Loucy (cell line): ENCODE measurements at regions not wholly inside any gene's neighbourhood (a gene's known extent, or its start where the extent isn't known, plus 50 kb on each side); places are given as distances from the start of the nearest gene placed in this dataset.

ENCODE experiments used
- H2AFZ ChIP-seq: fragments of 200-600 bp; sonication (generic); 2 replicates; pipeline ENCODE4 v1.6.0; 2016; ENCODE audit warnings: antibody characterized with exemption, mild to moderate bottlenecking, low read length, moderate library complexity
- H3F3A ChIP-seq: fragments of 200-600 bp; 2 replicates; pipeline ENCODE4 v1.6.0; 2016; ENCODE audit warnings: antibody characterized with exemption, low read depth, mild to moderate bottlenecking
- H3K27me3 ChIP-seq: fragments of 200-600 bp; sonication (generic); 2 replicates; pipeline ENCODE4 v1.6.1; 2014; ENCODE audit warnings: low read length, mild to moderate bottlenecking; ENCODE audit not compliant: insufficient read depth, poor library complexity, severe bottlenecking
- H3K36me3 ChIP-seq: fragments of 200-600 bp; sonication (generic); 2 replicates; pipeline ENCODE4 v1.6.1; 2016; ENCODE audit warnings: low read length; ENCODE audit not compliant: insufficient read depth
- H3K4me1 ChIP-seq: fragments of 200-600 bp; sonication (generic); 2 replicates; pipeline ENCODE4 v1.5.1; 2014; ENCODE audit warnings: low read length, mild to moderate bottlenecking; ENCODE audit not compliant: insufficient read depth, poor library complexity, severe bottlenecking
- H3K4me2 ChIP-seq: fragments of 200-600 bp; sonication (generic); 2 replicates; pipeline ENCODE4 v1.6.0; 2014; ENCODE audit warnings: antibody characterized with exemption, low read length, low read depth, mild to moderate bottlenecking; ENCODE audit not compliant: poor library complexity, severe bottlenecking
- H3K4me3 ChIP-seq: fragments of 200-600 bp; sonication (generic); 2 replicates; pipeline ENCODE4 v1.5.1; 2014; ENCODE audit warnings: low read length, mild to moderate bottlenecking, mixed read lengths; ENCODE audit not compliant: poor library complexity, severe bottlenecking
- H3K79me2 ChIP-seq: fragments of 200-600 bp; sonication (generic); 2 replicates; pipeline ENCODE4 v1.6.1; 2014; ENCODE audit warnings: low read length; ENCODE audit not compliant: insufficient read depth
- H3K9ac ChIP-seq: fragments of 200-600 bp; sonication (generic); 2 replicates; pipeline ENCODE4 v1.6.0; 2014; ENCODE audit warnings: mild to moderate bottlenecking, low read depth, low read length, moderate library complexity; ENCODE audit not compliant: poor library complexity, severe bottlenecking
- H3K9me2 ChIP-seq: fragments of 200-600 bp; sonication (generic); replicated peaks from 2 replicates; pipeline ENCODE4 v1.6.1; 2016; ENCODE audit warnings: low read depth, low read length, mixed read lengths
- H3K9me3 ChIP-seq: fragments of 200-600 bp; sonication (generic); 2 replicates; pipeline ENCODE4 v1.6.1; 2014; ENCODE audit warnings: mild to moderate bottlenecking, antibody characterized with exemption, low read length, low read depth; ENCODE audit not compliant: insufficient read depth
- H4K20me1 ChIP-seq: fragments of 200-600 bp; sonication (generic); 2 replicates; pipeline ENCODE4 v1.6.0; 2014; ENCODE audit warnings: antibody characterized with exemption, low read length, mild to moderate bottlenecking; ENCODE audit not compliant: insufficient read depth, poor library complexity, severe bottlenecking
- EZH2phosphoT487 ChIP-seq: fragments of 200-600 bp; IDR thresholded peaks from 2 replicates; pipeline ENCODE4 v1.6.1; 2018; ENCODE audit warnings: antibody characterized with exemption, mild to moderate bottlenecking, moderate library complexity, borderline replicate concordance
- TF ChIP-seq, protein P1 (sequence below): fragments of 200-600 bp; sonication (generic); conservative IDR thresholded peaks from 2 replicates; pipeline ENCODE4 v1.5.1; 2014; ENCODE audit warnings: mild to moderate bottlenecking, antibody characterized with exemption, low read length

DNA sequence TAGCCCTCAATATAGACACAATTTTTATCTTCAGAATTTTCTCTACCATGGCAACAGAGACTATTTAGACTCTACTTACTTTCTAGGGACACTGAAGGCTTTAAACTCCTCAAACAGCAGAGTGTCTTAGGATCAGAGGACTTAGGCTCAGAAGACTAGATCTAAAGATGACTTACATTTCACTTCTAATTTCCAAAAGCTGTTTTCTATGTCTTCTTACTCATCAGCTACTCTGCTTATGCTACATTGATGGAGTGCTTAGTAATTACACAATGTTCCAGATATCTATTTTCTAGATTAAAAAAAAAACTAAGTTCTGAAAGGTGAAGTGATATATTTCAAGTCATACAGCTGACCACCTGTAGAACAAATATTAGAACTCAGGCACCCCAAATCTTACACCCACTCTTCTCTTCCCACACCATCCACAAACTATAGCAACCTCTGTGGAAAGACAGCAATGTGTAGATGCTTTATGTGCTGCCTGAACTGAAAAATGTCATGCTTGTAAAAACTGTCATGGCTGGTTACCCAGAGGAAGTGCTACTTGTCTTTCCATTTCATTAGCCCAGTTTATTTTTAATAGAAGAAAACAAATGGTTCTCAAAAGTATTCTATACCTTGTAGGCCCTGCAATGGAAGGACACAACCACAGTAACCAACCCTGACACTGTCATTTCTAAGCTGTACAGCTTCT, 831.0 kb upstream of the ACVR2A start:
- no peak for TF ChIP-seq EZH2phosphoT487
- TF ChIP-seq, protein P1, sequence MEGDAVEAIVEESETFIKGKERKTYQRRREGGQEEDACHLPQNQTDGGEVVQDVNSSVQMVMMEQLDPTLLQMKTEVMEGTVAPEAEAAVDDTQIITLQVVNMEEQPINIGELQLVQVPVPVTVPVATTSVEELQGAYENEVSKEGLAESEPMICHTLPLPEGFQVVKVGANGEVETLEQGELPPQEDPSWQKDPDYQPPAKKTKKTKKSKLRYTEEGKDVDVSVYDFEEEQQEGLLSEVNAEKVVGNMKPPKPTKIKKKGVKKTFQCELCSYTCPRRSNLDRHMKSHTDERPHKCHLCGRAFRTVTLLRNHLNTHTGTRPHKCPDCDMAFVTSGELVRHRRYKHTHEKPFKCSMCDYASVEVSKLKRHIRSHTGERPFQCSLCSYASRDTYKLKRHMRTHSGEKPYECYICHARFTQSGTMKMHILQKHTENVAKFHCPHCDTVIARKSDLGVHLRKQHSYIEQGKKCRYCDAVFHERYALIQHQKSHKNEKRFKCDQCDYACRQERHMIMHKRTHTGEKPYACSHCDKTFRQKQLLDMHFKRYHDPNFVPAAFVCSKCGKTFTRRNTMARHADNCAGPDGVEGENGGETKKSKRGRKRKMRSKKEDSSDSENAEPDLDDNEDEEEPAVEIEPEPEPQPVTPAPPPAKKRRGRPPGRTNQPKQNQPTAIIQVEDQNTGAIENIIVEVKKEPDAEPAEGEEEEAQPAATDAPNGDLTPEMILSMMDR, result no peak
- H3K4me3 ChIP-seq, result no peak overlapping the region
- H3K9me2 ChIP-seq, result no peaks in the 10 kb centered on the region
- H2AFZ ChIP-seq, result no peak overlapping the region
- H3K9ac ChIP-seq, result no peak overlapping the region
- H3F3A ChIP-seq, result no peaks in the 10 kb centered on the region
- no peaks in the 10 kb centered on the region for H4K20me1 ChIP-seq
- H3K4me1 ChIP-seq, result no peaks in the 10 kb centered on the region
- H3K79me2 ChIP-seq, result no peaks in the 10 kb centered on the region
- H3K36me3 ChIP-seq, result no peaks in the 10 kb centered on the region
- H3K9me3 ChIP-seq, result no peaks in the 10 kb centered on the region
- no peaks in the 10 kb centered on the region for H3K27me3 ChIP-seq
- H3K4me2 ChIP-seq, result no peak overlapping the region

DNA sequence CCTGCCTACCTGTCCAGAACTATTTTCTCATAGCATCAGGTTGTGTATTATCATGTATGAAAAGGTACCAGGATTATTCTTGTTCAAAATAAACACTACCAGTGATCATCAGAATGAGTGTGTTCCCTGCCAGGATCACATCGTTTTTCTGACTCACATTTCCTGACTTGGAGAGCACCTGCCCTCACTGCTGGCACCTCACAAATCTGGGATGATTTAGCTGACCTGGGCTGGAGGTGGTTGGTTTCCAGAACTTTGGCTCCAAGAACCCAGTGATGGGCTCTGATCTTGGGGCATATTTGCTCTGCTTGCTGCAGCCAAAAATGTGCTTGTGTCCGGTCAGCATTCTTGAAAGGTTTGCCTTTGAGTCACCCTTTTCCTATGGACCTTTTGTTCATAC, 836.3 kb upstream of the ACVR2A start:
- Histone ChIP-seq H3K4me3 (no peak overlapping the region), H3K4me1 (no peaks in the 10 kb centered on the region), H4K20me1 (no peaks in the 10 kb centered on the region), H3F3A (no peaks in the 10 kb centered on the region), H3K9me2 (no peaks in the 10 kb centered on the region), H3K9me3 (no peaks in the 10 kb centered on the region), H3K9ac (no peak overlapping the region), H3K4me2 (no peak overlapping the region), H3K27me3 (no peaks in the 10 kb centered on the region), H3K79me2 (no peaks in the 10 kb centered on the region), H2AFZ (no peak overlapping the region), H3K36me3 (no peaks in the 10 kb centered on the region)
- TF ChIP-seq, protein P1, result no peak
- TF ChIP-seq EZH2phosphoT487, result no peak

DNA sequence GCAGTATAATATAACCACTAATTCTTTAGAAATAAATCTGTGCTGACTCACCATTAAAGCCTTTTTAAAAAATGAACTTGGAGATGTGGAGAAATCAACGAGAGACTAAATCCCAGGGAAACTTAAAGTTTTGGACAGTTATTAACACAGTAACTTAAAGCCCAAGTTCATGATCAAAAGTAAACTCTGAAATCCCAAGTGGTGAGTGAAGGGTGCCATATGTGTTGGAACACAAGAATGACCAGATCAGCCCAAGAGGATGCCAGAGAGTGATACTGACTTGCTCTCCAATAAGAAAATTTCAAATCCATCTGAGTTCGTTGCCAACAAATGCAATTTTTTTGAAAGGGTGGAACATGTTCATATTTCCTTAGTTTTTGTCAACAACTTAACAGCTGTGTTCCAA, 838.1 kb upstream of the ACVR2A start:
- H3K79me2 ChIP-seq, result no peaks in the 10 kb centered on the region
- no peak overlapping the region for H3K4me3 ChIP-seq
- TF ChIP-seq EZH2phosphoT487, result no peak
- TF ChIP-seq, protein P1, result no peak
- H3K9me2 ChIP-seq, result no peaks in the 10 kb centered on the region
- H2AFZ ChIP-seq, result no peak overlapping the region
- no peak overlapping the region for H3K4me2 ChIP-seq
- no peaks in the 10 kb centered on the region for H3K36me3 ChIP-seq
- H3K9ac ChIP-seq, result no peak overlapping the region
- H4K20me1 ChIP-seq, result no peaks in the 10 kb centered on the region
- H3F3A ChIP-seq, result no peaks in the 10 kb centered on the region
- no peaks in the 10 kb centered on the region for H3K27me3 ChIP-seq
- H3K9me3 ChIP-seq, result no peaks in the 10 kb centered on the region
- no peaks in the 10 kb centered on the region for H3K4me1 ChIP-seq
